Liver (tissue), 8 donors: ENCODE measurements at regions not wholly inside any gene's neighbourhood (a gene's known extent, or its start where the extent isn't known, plus 50 kb on each side); places are given as distances from the start of the nearest gene placed in this dataset.

Experiments used
- DNase-seq: peaks from one replicate; pipeline ENCODE4 v3.0.0-alpha.2; 2017; ENCODE audit warnings: low spot score
- H3K27ac ChIP-seq, 2 donors: one replicate each; pipeline ENCODE4 v1.7.0; 2013; ENCODE audit warnings: inconsistent platforms in 2 of 2, low read length in 2 of 2, control low read depth in 1 of 2, low read depth in 1 of 2, mild to moderate bottlenecking in 1 of 2
- H3K27me3 ChIP-seq, 4 donors: one replicate each; pipeline versions ENCODE4 v1.6.1 to v1.7.0; 2013; ENCODE audit warnings: low read length in 3 of 4, inconsistent platforms in 1 of 4, mild to moderate bottlenecking in 1 of 4, moderate library complexity in 1 of 4; ENCODE audit not compliant: control insufficient read depth in 4 of 4, insufficient read depth in 4 of 4
- H3K36me3 ChIP-seq, 4 donors: one replicate each; pipeline versions ENCODE4 v1.6.1 to v1.7.0; 2013; ENCODE audit warnings: low read length in 3 of 4, mild to moderate bottlenecking in 3 of 4, low read depth in 1 of 4, moderate library complexity in 1 of 4; ENCODE audit not compliant: control insufficient read depth in 4 of 4, insufficient read depth in 3 of 4
- H3K4me1 ChIP-seq, 4 donors: one replicate each; pipeline versions ENCODE4 v1.6.1 to v1.7.0; 2013; ENCODE audit warnings: low read length in 3 of 4, mild to moderate bottlenecking in 3 of 4, moderate library complexity in 1 of 4; ENCODE audit not compliant: control insufficient read depth in 4 of 4, insufficient read depth in 4 of 4
- H3K4me3 ChIP-seq, 3 donors: one replicate each; pipeline versions ENCODE4 v1.6.1 to v1.7.0; 2013; ENCODE audit warnings: low read length in 3 of 3, control low read depth in 1 of 3, low read depth in 1 of 3, mild to moderate bottlenecking in 1 of 3
- H3K9ac ChIP-seq, 2 donors: one replicate each; pipeline ENCODE4 v1.7.0; 2013; ENCODE audit warnings: low read length in 2 of 2, mild to moderate bottlenecking in 2 of 2, moderate library complexity in 2 of 2, control low read depth in 1 of 2, low read depth in 1 of 2
- H3K9me3 ChIP-seq, 4 donors: one replicate each; pipeline versions ENCODE4 v1.6.1 to v1.7.0; 2013; ENCODE audit warnings: low read length in 3 of 4; ENCODE audit not compliant: control insufficient read depth in 4 of 4
- ATF3 ChIP-seq: IDR thresholded peaks from 2 replicates; pipeline ENCODE4 v1.6.1; 2016; ENCODE audit warnings: antibody characterized with exemption
- CTCF ChIP-seq: fragments of 150-350 bp; IDR thresholded peaks from 2 replicates; pipeline ENCODE4 v1.5.1; 2017; ENCODE audit warnings: improper control_type of control experiment, low read depth, low read length; ENCODE audit not compliant: missing input control
- EGR1 ChIP-seq, 2 donors: IDR thresholded peaks; 2 replicates each; pipeline ENCODE4 v1.6.1; 2016 to 2018; ENCODE audit warnings: antibody characterized with exemption in 2 of 2, low read depth in 2 of 2
- HNF4A ChIP-seq, 2 donors: conservative IDR thresholded peaks; 2 replicates each; pipeline ENCODE4 v1.6.1; 2016; ENCODE audit warnings: antibody characterized with exemption in 2 of 2, mild to moderate bottlenecking in 2 of 2
- HNF4G ChIP-seq: IDR thresholded peaks from 2 replicates; pipeline ENCODE4 v1.6.1; 2016; ENCODE audit warnings: antibody characterized with exemption
- JUND ChIP-seq, 2 donors: IDR thresholded peaks; 2 replicates each; pipeline ENCODE4 v1.6.1; 2016; ENCODE audit warnings: antibody characterized with exemption in 2 of 2
- MAX ChIP-seq: IDR thresholded peaks from 2 replicates; pipeline ENCODE4 v1.6.1; 2016; ENCODE audit warnings: antibody characterized with exemption
- NR2F2 ChIP-seq: IDR thresholded peaks from 2 replicates; pipeline ENCODE4 v1.6.1; 2016; ENCODE audit warnings: antibody characterized with exemption
- RAD21 ChIP-seq, 2 donors: IDR thresholded peaks; 2 replicates each; pipeline ENCODE4 v1.6.1; 2016; ENCODE audit warnings: antibody characterized with exemption in 2 of 2, mild to moderate bottlenecking in 2 of 2
- REST ChIP-seq: IDR thresholded peaks from 2 replicates; pipeline ENCODE4 v1.6.1; 2016; ENCODE audit warnings: antibody characterized with exemption, mild to moderate bottlenecking
- RXRA ChIP-seq, 2 donors: IDR thresholded peaks; 2 replicates each; pipeline ENCODE4 v1.6.1; 2017 to 2018; ENCODE audit warnings: antibody characterized with exemption in 2 of 2, mild to moderate bottlenecking in 1 of 2
- SP1 ChIP-seq: IDR thresholded peaks from 2 replicates; pipeline ENCODE4 v1.6.1; 2018; ENCODE audit warnings: antibody characterized with exemption, mild to moderate bottlenecking
- TAF1 ChIP-seq: conservative IDR thresholded peaks from 2 replicates; pipeline ENCODE4 v1.6.1; 2016; ENCODE audit warnings: antibody characterized with exemption, mild to moderate bottlenecking
- YY1 ChIP-seq: IDR thresholded peaks from 2 replicates; pipeline ENCODE4 v1.6.1; 2016; ENCODE audit warnings: antibody characterized with exemption, mild to moderate bottlenecking
- ZBTB33 ChIP-seq: IDR thresholded peaks from 2 replicates; pipeline ENCODE4 v1.6.1; 2016; ENCODE audit warnings: antibody characterized with exemption
- WGBS: extraction: QIAGEN DNeasy Blood & Tissue Kit; methylation state at CpG from one replicate; pipeline ENCODE4 v1.1.7; 2013; 5-methylcytosine and 5-hydroxymethylcytosine counted together
- donor health status: healthy.
- donor health status: healthy.
- donor health status: healthy.
- donor health status: healthy.
- donor health status: healthy.

GRCh38 chr10:56991591-56992069 lies 630.6 kb upstream of the ZWINT start:
- 46% methylated on average over 3 of the region's 3 CpGs for WGBS
- H3K9ac ChIP-seq, result no peak overlapping the region
- no peaks in the 10 kb centered on the region for H3K4me1 ChIP-seq
- TF ChIP-seq HNF4G (no peak), SP1 (no peak), RAD21 (IDR thresholded peaks at IDR 0.05) (no peak), JUND (IDR thresholded peaks at IDR 0.05) (no peak), CTCF (no peak), HNF4A (conservative IDR thresholded peaks at IDR 0.05) (no peak), EGR1 (IDR thresholded peaks at IDR 0.05; ENCODE audit: low read depth in 2 of 2) (no peak), ZBTB33 (no peak), YY1 (no peak), ATF3 (no peak)
- H3K27me3 ChIP-seq, result no peaks in the 10 kb centered on the region
- no peak overlapping the region for H3K27ac ChIP-seq
- DNase-seq, result no peak
- H3K9me3 ChIP-seq, result no peaks in the 10 kb centered on the region
- no peaks in the 10 kb centered on the region for H3K36me3 ChIP-seq
- H3K4me3 ChIP-seq, result no peak overlapping the region

- TF ChIP-seq MAX (no peak), REST (no peak), JUND (IDR thresholded peaks at IDR 0.05) (no peak), TAF1 (no peak), CTCF (no peak), HNF4G (no peak), NR2F2 (no peak), HNF4A (conservative IDR thresholded peaks at IDR 0.05) (no peak), EGR1 (IDR thresholded peaks at IDR 0.05; ENCODE audit: low read depth in 2 of 2) (no peak), RAD21 (IDR thresholded peaks at IDR 0.05) (no peak), RXRA (IDR thresholded peaks at IDR 0.05) (no peak), ZBTB33 (no peak)
- no peak overlapping the region for H3K9ac ChIP-seq
- H3K27me3 ChIP-seq, result no peaks in the 10 kb centered on the region
- H3K9me3 ChIP-seq, result no peaks in the 10 kb centered on the region
- 70% methylated on average over 2 of the region's 2 CpGs for WGBS
- no peaks in the 10 kb centered on the region for H3K36me3 ChIP-seq
- no peak overlapping the region for H3K27ac ChIP-seq
- DNase-seq, result no peak
- no peak overlapping the region for H3K4me3 ChIP-seq
- H3K4me1 ChIP-seq, result no peaks in the 10 kb centered on the region
These were observed 614.5 kb upstream of the ZWINT start for GRCh38 chr10:56975513-56975912.
